Neuronal stem cell (in vitro differentiated cells): ENCODE measurements at regions not wholly inside any gene's neighbourhood (a gene's known extent, or its start where the extent isn't known, plus 50 kb on each side); places are given as distances from the start of the nearest gene placed in this dataset.

ENCODE experiments used
- DNase-seq: peaks from one replicate; pipeline ENCODE4 v3.0.0-alpha.2; 2013; ENCODE audit warnings: low spot score
- H2AFZ ChIP-seq: one replicate; pipeline ENCODE4 v1.6.1; 2013; ENCODE audit warnings: mild to moderate bottlenecking, low read length, inconsistent platforms
- H2AK5ac ChIP-seq: 2 replicates; pipeline ENCODE4 v1.6.1; 2013; ENCODE audit warnings: low read depth, mild to moderate bottlenecking, inconsistent platforms, low read length, moderate library complexity, mixed read lengths
- H2BK120ac ChIP-seq: 2 replicates; pipeline ENCODE4 v1.6.1; 2013; ENCODE audit warnings: low read depth, mild to moderate bottlenecking, inconsistent platforms, low read length, moderate library complexity, mixed read lengths
- H2BK12ac ChIP-seq: one replicate; pipeline ENCODE4 v1.6.1; 2013; ENCODE audit warnings: low read length, inconsistent platforms
- H2BK15ac ChIP-seq: 2 replicates; pipeline ENCODE4 v1.6.1; 2013; ENCODE audit warnings: mild to moderate bottlenecking, low read length, inconsistent platforms, mixed read lengths
- H2BK5ac ChIP-seq: one replicate; pipeline ENCODE4 v1.6.1; 2013; ENCODE audit warnings: inconsistent platforms, mild to moderate bottlenecking, low read length, moderate library complexity
- H3K14ac ChIP-seq: one replicate; pipeline ENCODE4 v1.6.1; 2013; ENCODE audit warnings: low read length, inconsistent platforms
- H3K18ac ChIP-seq: 2 replicates; pipeline ENCODE4 v1.6.1; 2013; ENCODE audit warnings: low read length, inconsistent platforms
- H3K23ac ChIP-seq: 2 replicates; pipeline ENCODE4 v1.6.1; 2013; ENCODE audit warnings: low read depth, mild to moderate bottlenecking, mixed read lengths, low read length, inconsistent platforms; ENCODE audit not compliant: poor library complexity
- H3K27ac ChIP-seq: replicated peaks from 3 replicates; pipeline ENCODE4 v1.5.1; 2013; ENCODE audit warnings: low read length, inconsistent platforms
- H3K27me3 ChIP-seq, 3 experiments: 2 replicates each; pipeline ENCODE4 v1.6.1; 2013; ENCODE audit warnings: low read length in 3 of 3, mild to moderate bottlenecking in 2 of 3, inconsistent platforms in 1 of 3, low read depth in 1 of 3, mixed read lengths in 1 of 3, moderate library complexity in 1 of 3; ENCODE audit not compliant: control insufficient read depth in 3 of 3, insufficient read depth in 3 of 3
- H3K36me3 ChIP-seq, 2 donors: replicated peaks in 1 of 2; 2 replicates each; pipeline ENCODE4 v1.6.1; 2013; ENCODE audit warnings: low read length in 2 of 2; ENCODE audit not compliant: control insufficient read depth in 2 of 2, insufficient read depth in 2 of 2
- H3K4ac ChIP-seq: 2 replicates; pipeline ENCODE4 v1.6.1; 2013; ENCODE audit warnings: inconsistent platforms, mild to moderate bottlenecking, low read length, moderate library complexity
- H3K4me1 ChIP-seq, 2 donors: 1 replicate in 1 of 2; 2 replicates in 1 of 2; pipeline ENCODE4 v1.6.1; 2013; ENCODE audit warnings: low read length in 2 of 2, low read depth in 1 of 2; ENCODE audit not compliant: control insufficient read depth in 2 of 2, insufficient read depth in 1 of 2
- H3K4me2 ChIP-seq: one replicate; pipeline ENCODE4 v1.6.1; 2013; ENCODE audit warnings: mild to moderate bottlenecking, low read length, inconsistent platforms; ENCODE audit not compliant: insufficient read depth, poor library complexity, severe bottlenecking
- H3K4me3 ChIP-seq, 2 donors: 2 replicates each; pipeline ENCODE4 v1.5.1; 2013; ENCODE audit warnings: low read length in 2 of 2, mild to moderate bottlenecking in 2 of 2, inconsistent platforms in 1 of 2, moderate library complexity in 1 of 2
- H3K79me1 ChIP-seq: one replicate; pipeline ENCODE4 v1.6.1; 2013; ENCODE audit warnings: low read depth, mild to moderate bottlenecking, inconsistent platforms, low read length, moderate library complexity
- H3K9ac ChIP-seq: one replicate; pipeline ENCODE4 v1.6.1; 2013; ENCODE audit warnings: mild to moderate bottlenecking, low read depth, low read length, inconsistent platforms; ENCODE audit not compliant: poor library complexity
- H3K9me3 ChIP-seq, 2 donors: replicated peaks in 1 of 2; 2 replicates each; pipeline versions ENCODE3 to v1.6.1; 2013; ENCODE audit warnings: low read length in 2 of 2, mild to moderate bottlenecking in 2 of 2, inconsistent platforms in 1 of 2, low read depth in 1 of 2, mixed read lengths in 1 of 2, moderate library complexity in 1 of 2; ENCODE audit not compliant: control insufficient read depth in 2 of 2, insufficient read depth in 1 of 2
- H4K8ac ChIP-seq: one replicate; pipeline ENCODE4 v1.6.1; 2013; ENCODE audit warnings: low read depth, mild to moderate bottlenecking, inconsistent platforms, low read length, moderate library complexity
- H4K91ac ChIP-seq: one replicate; pipeline ENCODE4 v1.6.1; 2013; ENCODE audit warnings: low read length, low read depth, mild to moderate bottlenecking, inconsistent platforms; ENCODE audit not compliant: poor library complexity
- WGBS, 2 donors: extraction: QIAGEN DNeasy Blood & Tissue Kit; methylation state at CpG; one replicate each; pipeline ENCODE4 v1.1.7; 2013; ENCODE audit warnings: missing lambda C conversion rate in 2 of 2, mixed read lengths in 1 of 2; ENCODE audit not compliant: insufficient read length in 2 of 2, insufficient replicate concordance in 1 of 2; ENCODE audit errors: extremely low coverage in 2 of 2; 5-methylcytosine and 5-hydroxymethylcytosine counted together

DNA sequence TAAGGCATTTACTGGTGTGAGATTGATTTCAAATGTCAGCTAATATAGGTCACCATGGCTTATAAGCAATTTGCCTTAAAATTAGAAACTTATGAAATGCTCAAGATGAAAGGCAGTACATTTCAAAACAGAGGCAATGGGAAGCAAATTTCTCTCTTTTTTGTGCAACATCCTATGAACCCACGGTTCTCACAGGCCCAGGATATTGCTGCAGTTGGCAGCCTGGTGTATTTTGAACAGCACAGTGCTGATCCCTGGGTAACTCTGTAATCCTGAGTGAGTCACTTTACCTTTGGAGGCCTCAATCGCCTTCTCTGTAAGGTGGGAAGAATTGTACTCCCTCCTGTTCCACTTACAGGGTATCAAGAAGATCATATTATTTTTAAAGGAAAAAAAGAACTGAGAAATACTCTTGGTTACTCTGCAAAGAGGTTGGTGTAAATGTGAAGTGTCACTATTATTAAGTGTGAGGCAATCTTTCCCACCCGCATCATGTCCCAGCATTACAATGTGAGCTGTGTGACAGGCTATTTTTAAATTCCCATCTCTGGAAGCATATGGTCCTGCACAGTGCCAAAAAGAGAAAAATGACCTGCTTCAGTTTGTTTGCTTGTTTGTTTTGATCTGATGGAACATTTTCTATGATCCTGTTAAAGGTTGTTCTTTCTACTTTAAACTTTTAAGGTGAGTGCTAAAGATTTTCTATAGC, 190.1 kb upstream of the LPP start:
- no peak overlapping the region for H3K9ac ChIP-seq
- H3K4me2 ChIP-seq: no peak overlapping the region
- no peak overlapping the region for H3K27ac ChIP-seq
- no peak overlapping the region for H3K4me3 ChIP-seq
- no peak overlapping the region for H2BK15ac ChIP-seq
- no peak overlapping the region for H4K91ac ChIP-seq
- no peak overlapping the region for H2BK120ac ChIP-seq
- peaks cover 0 to 5% (median 0%) of the 10 kb centered on the region in 3 experiments for H3K27me3 ChIP-seq
- H3K79me1 ChIP-seq: no peaks in the 10 kb centered on the region
- H3K36me3 ChIP-seq: no peaks in the 10 kb centered on the region
- no peak overlapping the region for H2BK12ac ChIP-seq
- H3K4me1 ChIP-seq: no peaks in the 10 kb centered on the region
- no peak overlapping the region for H3K4ac ChIP-seq
- no peak overlapping the region for H3K18ac ChIP-seq
- no peak for DNase-seq
- no peak overlapping the region for H3K23ac ChIP-seq
- H2AK5ac ChIP-seq: no peak overlapping the region
- no peak overlapping the region for H2BK5ac ChIP-seq
- H3K9me3 ChIP-seq: no peaks in the 10 kb centered on the region
- no peak overlapping the region for H4K8ac ChIP-seq
- H2AFZ ChIP-seq: no peak overlapping the region
- WGBS, 2 donors: no CpG with 5 or more reads among the region's 3 CpGs
- no peak overlapping the region for H3K14ac ChIP-seq

DNA sequence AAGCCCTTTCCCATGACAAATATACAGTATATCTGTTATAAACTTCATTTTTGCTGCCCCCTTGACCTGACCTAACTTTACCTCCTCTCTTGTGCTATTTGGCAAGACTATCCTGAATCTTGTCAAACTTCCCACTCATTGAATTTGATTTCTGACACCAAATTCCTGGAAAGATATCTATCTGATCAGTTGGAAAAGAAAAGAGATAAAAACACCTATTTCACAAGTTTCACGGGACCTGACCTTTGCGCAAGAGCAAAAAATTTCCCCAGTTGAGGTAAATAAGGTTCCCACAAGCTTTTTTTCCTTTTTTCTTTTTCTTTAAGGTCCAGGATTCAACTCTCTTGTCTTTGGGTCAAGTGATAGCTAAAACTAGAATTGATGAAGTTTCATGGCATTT, 189.2 kb upstream of the LPP start:
- Histone ChIP-seq H4K91ac (no peak overlapping the region), H3K14ac (no peak overlapping the region)

GRCh38 chr3:187966096-187966495, 187.9 kb upstream of the LPP start:
- Histone ChIP-seq H2BK5ac (no peak overlapping the region), H2BK120ac (no peak overlapping the region), H4K91ac (no peak overlapping the region), H2AK5ac (no peak overlapping the region), H3K4ac (no peak overlapping the region), H3K4me3 (no peak overlapping the region), H3K36me3 (no peaks in the 10 kb centered on the region), H3K79me1 (no peaks in the 10 kb centered on the region), H2AFZ (no peak overlapping the region), H3K27me3 (peaks cover 0 to 5% (median 0%) of the 10 kb centered on the region in 3 experiments), H3K9me3 (no peaks in the 10 kb centered on the region), H2BK12ac (no peak overlapping the region), H3K27ac (no peak overlapping the region), H3K18ac (no peak overlapping the region), H4K8ac (no peak overlapping the region), H3K14ac (no peak overlapping the region), H3K4me1 (no peaks in the 10 kb centered on the region), H3K4me2 (no peak overlapping the region), H3K23ac (no peak overlapping the region), H2BK15ac (no peak overlapping the region), H3K9ac (no peak overlapping the region)
- WGBS, 2 donors: no CpG with 5 or more reads among the region's 4 CpGs
- DNase-seq: no peak

More for the DNA sequence above, 189.2 kb upstream of the LPP start:
- Histone ChIP-seq H2BK5ac (no peak overlapping the region), H3K27me3 (peaks cover 0 to 5% (median 0%) of the 10 kb centered on the region in 3 experiments), H3K18ac (no peak overlapping the region), H3K4ac (no peak overlapping the region), H2AFZ (no peak overlapping the region), H3K9ac (no peak overlapping the region), H3K4me1 (no peaks in the 10 kb centered on the region), H3K4me3 (no peak overlapping the region), H2AK5ac (no peak overlapping the region), H3K9me3 (no peaks in the 10 kb centered on the region), H3K36me3 (no peaks in the 10 kb centered on the region), H2BK15ac (no peak overlapping the region), H3K23ac (no peak overlapping the region), H3K4me2 (no peak overlapping the region), H2BK120ac (no peak overlapping the region), H3K79me1 (no peaks in the 10 kb centered on the region), H2BK12ac (no peak overlapping the region), H3K27ac (no peak overlapping the region), H4K8ac (no peak overlapping the region)
- no CpG with 5 or more reads among the region's 2 CpGs for WGBS, 2 donors
- DNase-seq: no peak

DNA sequence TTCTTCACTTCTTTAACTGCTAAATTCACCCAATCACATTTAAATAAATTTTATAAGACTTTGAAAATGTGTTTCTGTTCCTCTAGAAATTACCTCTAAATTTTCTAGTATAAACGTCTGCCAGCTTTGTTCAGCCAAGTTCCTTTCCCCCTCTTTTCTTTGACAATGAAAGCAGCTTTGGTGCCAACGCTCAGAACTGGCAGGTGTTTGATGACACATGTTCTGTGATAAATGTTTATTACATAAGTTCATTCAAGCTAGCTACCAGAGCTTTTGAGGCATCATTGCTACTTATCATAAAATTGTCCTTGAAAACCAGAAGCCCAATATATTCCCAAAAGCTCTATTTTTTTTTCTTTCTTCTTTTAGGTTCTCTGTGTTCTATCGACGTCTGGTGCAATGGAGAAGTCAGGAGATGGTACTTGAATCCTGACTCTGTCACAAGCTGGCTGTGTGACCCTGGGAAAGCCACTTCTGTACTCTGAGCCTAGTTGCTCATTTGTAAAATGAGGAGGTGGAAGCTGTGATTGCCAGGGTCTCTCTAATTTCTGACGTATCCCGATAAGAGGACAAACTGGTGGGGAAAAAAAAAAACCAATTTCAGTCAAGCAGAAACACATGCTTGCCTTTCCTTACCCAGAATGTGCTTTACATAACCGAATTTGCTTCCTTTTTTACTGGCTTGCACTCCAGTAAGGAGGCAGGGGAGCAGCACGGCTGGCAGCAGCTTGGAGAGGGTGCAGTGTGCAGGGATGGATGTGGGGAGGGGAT, 187.1 kb upstream of the LPP start:
- no peak overlapping the region for H4K91ac ChIP-seq
- no CpG with 5 or more reads among the region's 8 CpGs for WGBS, 2 donors
- H3K4me3 ChIP-seq: no peak overlapping the region
- H2BK5ac ChIP-seq: no peak overlapping the region
- no peak overlapping the region for H2BK12ac ChIP-seq
- no peaks in the 10 kb centered on the region for H3K36me3 ChIP-seq
- no peak overlapping the region for H3K4me2 ChIP-seq
- H3K4ac ChIP-seq: no peak overlapping the region
- H3K27ac ChIP-seq: no peak overlapping the region
- H2AFZ ChIP-seq: no peak overlapping the region
- H3K9me3 ChIP-seq: no peaks in the 10 kb centered on the region
- peaks cover 0 to 5% (median 0%) of the 10 kb centered on the region in 3 experiments for H3K27me3 ChIP-seq
- no peak for DNase-seq
- no peak overlapping the region for H3K14ac ChIP-seq
- H3K9ac ChIP-seq: no peak overlapping the region
- no peaks in the 10 kb centered on the region for H3K79me1 ChIP-seq
- H2AK5ac ChIP-seq: no peak overlapping the region
- H3K4me1 ChIP-seq: no peaks in the 10 kb centered on the region
- peak overlapping the region; percentile 5 for H3K18ac ChIP-seq
- H3K23ac ChIP-seq: no peak overlapping the region
- H2BK120ac ChIP-seq: no peak overlapping the region
- H4K8ac ChIP-seq: no peak overlapping the region
- H2BK15ac ChIP-seq: no peak overlapping the region
